Tibial artery (tissue), 4 donors: ENCODE measurements at regions not wholly inside any gene's neighbourhood (a gene's known extent, or its start where the extent isn't known, plus 50 kb on each side); places are given as distances from the start of the nearest gene placed in this dataset.

Source experiments
- DNase-seq, 2 donors: peaks; one replicate each; pipeline ENCODE4 v3.0.0-alpha.2; 2019
- H3K27ac ChIP-seq, 2 donors: fragments of 200-600 bp; sonication (generic) in 1 of 2; 1 replicate in 1 of 2; 2 replicates in 1 of 2; pipeline ENCODE4 v1.5.1; 2018 to 2019; ENCODE audit warnings: mild to moderate bottlenecking in 1 of 2
- H3K27me3 ChIP-seq, 2 donors: fragments of 200-600 bp; sonication (generic) in 1 of 2; one replicate each; pipeline versions ENCODE4 v1.5.1 to v1.6.0; 2016 to 2019
- H3K36me3 ChIP-seq, 3 donors: fragments of 200-600 bp; sonication (generic) in 2 of 3; one replicate each; pipeline ENCODE4 v1.5.1; 2016 to 2019; ENCODE audit warnings: mild to moderate bottlenecking in 2 of 3
- H3K4me1 ChIP-seq, 4 donors: fragments of 200-600 bp; sonication (generic) in 2 of 4; 1 replicate in 3 of 4; 2 replicates in 1 of 4; pipeline ENCODE4 v1.5.1; 2016 to 2019
- H3K4me3 ChIP-seq, 2 donors: fragments of 200-600 bp; sonication (generic) in 1 of 2; 1 replicate in 1 of 2; 2 replicates in 1 of 2; pipeline ENCODE4 v1.5.1; 2018 to 2019; ENCODE audit warnings: mild to moderate bottlenecking in 2 of 2
- H3K9me3 ChIP-seq, 3 donors: fragments of 200-600 bp; sonication (generic) in 1 of 3; one replicate each; pipeline ENCODE4 v1.5.1; 2016 to 2019
- CTCF ChIP-seq, 2 experiments: fragments of 200-600 bp in 1 of 2; fragments of 450-650 bp in 1 of 2; IDR thresholded peaks; one replicate each; pipeline ENCODE4 v1.5.1; 2017 to 2019; ENCODE audit warnings: antibody characterized with exemption in 2 of 2, mild to moderate bottlenecking in 1 of 2, moderate library complexity in 1 of 2
- intact Hi-C: fragments of 100-400 bp; cut with DNase I; formaldehyde crosslinking; loops from one replicate; pipeline ENCODE4 v1.15.0; 2023; ENCODE audit warnings: low total_unique reads

- H3K9me3 ChIP-seq, result no peaks in the 10 kb centered on the region
- intact Hi-C loops, result no loop called here
- TF ChIP-seq CTCF (IDR thresholded peaks at IDR 0.05), result no peak
- peak overlapping the region; percentile 59 to 61 for H3K27ac ChIP-seq
- peaks cover 0 to 22% (median 10%) of the 10 kb centered on the region in 4 donors for H3K4me1 ChIP-seq
- no peaks in the 10 kb centered on the region for H3K27me3 ChIP-seq
- no peak overlapping the region for H3K4me3 ChIP-seq
- no peak for DNase-seq
- H3K36me3 ChIP-seq, result no peaks in the 10 kb centered on the region
Measured at GRCh38 chr10:33026422-33026821, 68.4 kb upstream of the ITGB1 start.

GRCh38 chr10:33025910-33026309 is 67.9 kb upstream of the ITGB1 start:
- H3K27me3 ChIP-seq, result no peaks in the 10 kb centered on the region
- TF ChIP-seq CTCF (IDR thresholded peaks at IDR 0.05), result no peak
- no peaks in the 10 kb centered on the region for H3K36me3 ChIP-seq
- H3K4me3 ChIP-seq, result no peak overlapping the region
- intact Hi-C loops, result no loop called here
- H3K9me3 ChIP-seq, result no peaks in the 10 kb centered on the region
- H3K27ac ChIP-seq, result peak overlapping the region; percentile 59 to 61
- H3K4me1 ChIP-seq, result peaks cover 0 to 22% (median 10%) of the 10 kb centered on the region in 4 donors
- DNase-seq, result no peak

GRCh38 chr10:33025039-33025438 is 67.0 kb upstream of the ITGB1 start:
- no peak for DNase-seq
- peaks cover 0 to 20% (median 10%) of the 10 kb centered on the region in 4 donors for H3K4me1 ChIP-seq
- intact Hi-C loops, result no loop called here

GRCh38 chr10:33022691-33023090 is 64.7 kb upstream of the ITGB1 start:
- no peak overlapping the region for H3K27ac ChIP-seq
- TF ChIP-seq CTCF (IDR thresholded peaks at IDR 0.05), result no peak

More at GRCh38 chr10:33025039-33025438, 67.0 kb upstream of the ITGB1 start:
- no peak for TF ChIP-seq CTCF (IDR thresholded peaks at IDR 0.05)
- no peak overlapping the region for H3K27ac ChIP-seq
- H3K4me3 ChIP-seq, result no peak overlapping the region
- no peaks in the 10 kb centered on the region for H3K9me3 ChIP-seq
- no peaks in the 10 kb centered on the region for H3K36me3 ChIP-seq
- no peaks in the 10 kb centered on the region for H3K27me3 ChIP-seq

GRCh38 chr10:33022090-33022489 is 64.1 kb upstream of the ITGB1 start:
- intact Hi-C loops, result no loop called here
- no peak for DNase-seq
- Histone ChIP-seq H3K4me3 (no peak overlapping the region), H3K27ac (no peak overlapping the region), H3K36me3 (no peaks in the 10 kb centered on the region), H3K4me1 (peaks cover 0 to 14% (median 10%) of the 10 kb centered on the region in 4 donors), H3K9me3 (no peaks in the 10 kb centered on the region), H3K27me3 (no peaks in the 10 kb centered on the region)
- TF ChIP-seq CTCF (IDR thresholded peaks at IDR 0.05), result no peak

More at GRCh38 chr10:33022691-33023090, 64.7 kb upstream of the ITGB1 start:
- Histone ChIP-seq H3K4me1 (peaks cover 0 to 15% (median 10%) of the 10 kb centered on the region in 4 donors), H3K9me3 (no peaks in the 10 kb centered on the region), H3K4me3 (no peak overlapping the region), H3K27me3 (no peaks in the 10 kb centered on the region), H3K36me3 (no peaks in the 10 kb centered on the region)
- intact Hi-C loops, result no loop called here
- no peak for DNase-seq

- Histone ChIP-seq H3K27me3 (no peaks in the 10 kb centered on the region), H3K4me3 (no peak overlapping the region), H3K27ac (no peak overlapping the region), H3K4me1 (no peaks in the 10 kb centered on the region), H3K9me3 (no peaks in the 10 kb centered on the region), H3K36me3 (no peaks in the 10 kb centered on the region)
- intact Hi-C loops, result no loop called here
- no peak for DNase-seq
- no peak for TF ChIP-seq CTCF (IDR thresholded peaks at IDR 0.05)
Measured at GRCh38 chr10:33016988-33017387, 59.0 kb upstream of the ITGB1 start.
